ENCODE measurements at regions not wholly inside any gene's neighbourhood (a gene's known extent, or its start where the extent isn't known, plus 50 kb on each side); places are given as distances from the start of the nearest gene placed in this dataset.

DNA sequence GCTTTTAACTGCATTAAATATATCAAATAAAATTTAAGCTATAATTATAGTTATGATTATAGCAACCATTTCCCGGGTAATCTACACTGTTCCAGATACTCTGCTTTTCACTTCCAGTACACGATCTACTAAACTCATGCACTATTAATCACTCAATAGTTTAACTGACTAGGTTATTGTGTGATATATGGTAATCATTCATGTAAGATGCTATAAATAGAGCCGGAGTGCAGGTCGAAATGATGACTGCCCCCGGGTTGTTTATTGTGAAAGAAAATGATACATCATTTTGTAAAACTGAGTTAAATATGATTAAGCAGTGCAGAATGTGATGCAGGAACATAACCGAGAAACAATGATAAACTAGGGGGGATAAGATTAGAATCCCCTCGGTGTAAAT, 434.6 kb upstream of the DSEL start:
- DNase-seq, result no peak

DNA sequence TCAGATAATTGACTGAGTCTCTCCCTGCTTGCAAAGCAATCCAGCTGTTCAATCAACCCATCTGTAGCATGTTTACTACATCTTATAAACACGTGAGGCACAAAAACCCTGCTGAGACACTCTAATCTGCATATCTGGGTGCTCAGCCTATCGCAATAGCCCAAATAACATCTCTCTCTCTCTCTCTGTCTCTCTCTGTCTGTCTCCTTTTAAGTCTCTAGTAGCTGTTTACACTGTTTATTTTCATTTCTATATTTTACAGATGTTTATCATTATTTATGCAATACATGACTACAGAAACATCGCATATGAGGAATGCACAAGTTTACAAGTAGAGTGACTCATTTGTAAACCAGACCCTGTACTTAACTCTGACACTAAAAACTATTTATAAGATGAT, 422.1 kb upstream of the DSEL start:
- no peak for DNase-seq

DNA sequence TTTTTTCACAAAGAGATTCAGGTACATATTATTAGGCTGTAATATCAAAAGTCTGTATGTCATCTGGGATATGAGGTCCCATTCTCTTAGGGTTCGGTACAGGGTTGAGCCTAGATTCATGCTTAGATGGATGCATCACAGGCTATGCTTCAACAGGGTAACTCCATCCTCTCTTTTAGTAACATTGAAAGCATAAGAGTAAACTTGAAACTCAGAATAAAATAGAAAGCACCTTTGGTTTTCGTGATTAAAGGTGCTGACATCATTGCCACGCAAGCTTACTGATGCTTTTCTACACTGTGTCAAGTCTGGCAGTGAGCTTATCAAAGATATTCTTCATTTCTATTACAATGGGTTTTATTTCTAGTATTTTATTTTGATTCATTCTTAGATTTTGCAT, 419.1 kb upstream of the DSEL start:
- no peak for DNase-seq

GRCh38 chr18:67933271-67933670, 416.8 kb upstream of the DSEL start:
- DNase-seq, result no peak

DNA sequence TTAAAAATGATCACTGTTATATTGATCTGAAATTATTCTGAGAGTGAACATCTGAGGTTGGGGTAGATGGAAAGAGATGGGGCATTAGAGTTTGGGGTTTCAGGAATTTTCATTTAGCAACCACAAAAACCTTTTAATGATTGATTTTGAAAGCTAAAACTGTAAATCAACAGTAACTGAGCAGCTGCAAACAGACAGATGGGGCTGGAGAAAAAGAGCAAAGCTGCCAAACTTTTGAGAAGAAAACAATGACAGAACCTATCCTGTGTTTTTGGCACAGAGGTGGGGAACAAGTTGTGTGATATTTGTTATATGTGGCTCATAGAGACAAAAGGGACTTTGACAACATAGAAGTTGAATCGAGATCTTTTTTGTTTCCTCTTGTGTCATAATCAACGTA, 415.8 kb upstream of the DSEL start:
- DNase-seq, result no peak

- DNase-seq, result no peak
These were observed 410.7 kb upstream of the DSEL start for GRCh38 chr18:67926929-67927864.

- no peak for DNase-seq
These were observed 408.1 kb upstream of the DSEL start for GRCh38 chr18:67924656-67925055.

DNA sequence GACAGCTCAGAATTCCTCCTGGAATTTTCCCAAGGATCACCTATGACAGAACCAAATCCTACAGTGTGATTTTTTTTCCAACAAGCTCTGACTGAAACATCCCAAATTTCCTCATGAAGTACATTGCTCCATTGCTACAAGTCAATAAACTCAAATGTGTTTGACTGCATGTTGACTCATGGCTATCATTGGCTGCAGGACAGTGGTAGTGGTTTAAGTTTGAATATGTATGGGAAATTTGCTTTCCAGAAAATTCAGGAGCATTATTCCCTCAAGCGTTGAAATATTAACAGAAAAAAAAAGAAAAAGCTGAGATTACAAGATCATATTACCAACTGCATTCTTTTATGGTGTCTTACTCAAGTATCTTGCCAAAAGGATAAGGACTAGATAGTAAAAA, 402.8 kb upstream of the DSEL start:
- no peak for DNase-seq

DNA sequence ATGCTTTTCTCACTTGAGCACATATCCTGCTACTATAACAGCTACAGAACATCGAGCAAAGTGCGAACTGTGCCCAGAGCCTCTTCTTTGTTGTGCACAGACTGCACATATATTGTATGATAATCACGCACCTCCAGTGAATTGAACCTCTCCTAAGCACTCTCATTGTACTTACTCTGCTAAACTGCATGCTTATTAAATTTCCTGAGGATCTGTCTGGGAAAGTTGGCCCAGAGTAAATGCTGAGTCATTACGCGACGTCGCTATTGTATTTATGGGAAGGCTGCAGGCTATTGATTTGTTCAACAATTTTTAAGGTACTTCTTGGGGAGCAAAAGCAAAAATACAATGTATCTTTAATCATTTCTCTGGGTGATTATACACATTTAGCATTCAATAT, 399.6 kb upstream of the DSEL start:
- peak; percentile 37 for DNase-seq

- no peak for DNase-seq
These were observed 396.5 kb upstream of the DSEL start for GRCh38 chr18:67913040-67913439.

DNA sequence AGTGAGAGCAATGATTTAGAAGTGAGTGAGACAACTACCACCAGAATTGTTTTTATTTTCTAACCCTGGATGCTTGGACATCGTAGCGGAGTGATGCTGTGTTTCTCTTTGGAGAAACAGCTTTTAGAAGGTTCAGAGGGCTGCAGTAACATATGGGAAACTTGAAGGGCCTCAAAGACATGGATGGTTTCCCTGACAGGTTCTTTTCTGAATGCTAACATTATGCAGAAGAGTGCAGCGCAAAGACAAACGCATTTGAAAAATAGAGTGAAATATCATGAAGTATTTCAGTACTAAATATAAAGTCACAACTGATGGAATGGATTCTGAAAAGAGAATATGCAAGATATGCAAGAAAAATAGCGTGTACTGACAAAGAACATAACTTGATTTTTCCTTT, 385.1 kb upstream of the DSEL start:
- no peak for DNase-seq

GRCh38 chr18:67896451-67896850, 379.9 kb upstream of the DSEL start:
- no peak for DNase-seq

DNA sequence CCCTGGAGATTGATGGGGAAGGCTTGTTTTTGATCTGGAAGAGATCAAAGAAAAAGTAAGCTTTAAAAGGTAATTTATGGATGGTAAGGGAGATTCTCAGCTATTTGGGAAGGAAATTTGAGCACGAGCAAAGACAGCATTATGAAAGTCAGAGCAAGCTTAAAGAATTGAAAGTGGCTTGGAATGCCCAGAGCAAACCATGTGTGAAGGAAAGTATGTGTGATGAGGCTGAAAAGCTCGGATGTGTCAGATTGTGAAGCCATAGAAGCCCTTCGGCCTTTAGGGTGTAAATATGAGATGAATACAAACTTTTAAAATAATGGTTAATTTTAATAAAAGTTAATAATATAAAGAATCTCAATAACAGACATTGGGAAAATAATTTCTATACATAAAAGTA, 377.4 kb upstream of the DSEL start:
- no peak for DNase-seq

GRCh38 chr18:67876871-67877270, 360.4 kb upstream of the DSEL start:
- no peak for DNase-seq

GRCh38 chr18:67875944-67876343, 359.4 kb upstream of the DSEL start:
- DNase-seq, result no peak

- DNase-seq, result no peak
These were observed 358.5 kb upstream of the DSEL start for GRCh38 chr18:67875060-67875459.

DNA sequence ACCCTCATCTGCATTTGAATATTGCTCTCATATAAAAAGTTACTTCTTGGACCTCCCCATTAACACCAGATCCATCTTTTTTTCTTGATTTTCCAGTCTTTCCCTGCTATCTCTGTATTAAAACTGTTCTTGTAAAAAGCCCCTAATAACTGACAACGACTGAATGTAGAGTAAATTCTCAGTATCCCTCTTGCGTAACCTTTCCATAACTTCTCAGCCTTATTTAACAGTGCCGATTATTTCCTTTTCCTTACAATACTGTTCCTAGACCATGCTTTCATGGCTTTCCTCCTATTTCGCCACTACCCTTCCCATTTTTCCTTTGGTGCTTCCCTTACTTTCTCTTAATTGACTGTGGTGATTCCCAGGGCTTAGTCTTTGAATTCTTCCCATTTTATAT, 348.9 kb upstream of the DSEL start:
- DNase-seq, result no peak

DNA sequence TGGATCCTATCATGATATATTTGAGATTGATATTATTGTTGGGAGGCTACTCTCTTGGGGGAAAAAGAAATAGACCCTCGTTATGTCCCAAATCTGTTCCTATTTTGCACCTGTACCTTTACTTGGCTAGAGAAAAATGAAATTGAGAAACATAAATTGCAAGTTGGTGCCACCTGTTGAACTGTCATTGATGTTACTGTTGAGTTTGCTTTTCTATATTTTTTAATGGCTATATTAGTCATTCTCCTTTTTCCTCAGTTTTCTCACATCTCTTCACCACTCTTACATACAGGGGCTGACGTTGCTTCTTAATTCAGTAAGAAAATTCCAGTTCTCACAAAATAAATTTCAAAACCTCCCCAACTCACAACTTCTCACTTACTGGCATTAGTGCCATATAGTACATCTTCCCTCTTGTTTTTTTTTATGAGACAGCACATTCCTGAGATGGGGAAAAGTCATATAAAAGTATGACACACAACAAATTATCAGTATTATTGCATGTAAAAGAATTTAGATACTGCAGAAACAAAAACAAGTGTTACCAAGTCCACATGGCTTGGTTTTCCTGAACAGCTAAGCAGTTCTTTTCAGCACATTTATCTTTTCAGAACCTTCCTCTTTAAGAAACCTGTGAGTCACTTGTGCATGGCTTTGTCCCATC, 348.3 kb upstream of the DSEL start:
- DNase-seq, result no peak

DNA sequence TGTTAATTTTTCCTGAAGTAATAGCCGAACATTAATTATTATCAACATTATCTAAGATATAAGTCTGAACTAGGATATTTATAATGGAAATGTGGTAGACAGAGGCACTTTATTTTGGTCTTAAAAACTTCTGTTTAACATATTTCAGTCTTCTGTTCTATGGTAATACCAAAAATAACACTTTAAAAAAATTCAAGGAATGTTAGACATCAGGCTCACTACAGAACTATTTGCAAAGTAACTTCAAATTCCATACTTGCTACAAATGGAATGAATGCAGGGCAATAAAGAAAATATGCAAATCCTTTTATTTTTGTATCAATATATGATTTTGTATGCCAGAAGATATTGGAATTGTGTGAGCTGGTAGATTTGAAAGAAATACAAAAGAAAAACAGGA, 345.5 kb upstream of the DSEL start:
- DNase-seq, result no peak

DNA sequence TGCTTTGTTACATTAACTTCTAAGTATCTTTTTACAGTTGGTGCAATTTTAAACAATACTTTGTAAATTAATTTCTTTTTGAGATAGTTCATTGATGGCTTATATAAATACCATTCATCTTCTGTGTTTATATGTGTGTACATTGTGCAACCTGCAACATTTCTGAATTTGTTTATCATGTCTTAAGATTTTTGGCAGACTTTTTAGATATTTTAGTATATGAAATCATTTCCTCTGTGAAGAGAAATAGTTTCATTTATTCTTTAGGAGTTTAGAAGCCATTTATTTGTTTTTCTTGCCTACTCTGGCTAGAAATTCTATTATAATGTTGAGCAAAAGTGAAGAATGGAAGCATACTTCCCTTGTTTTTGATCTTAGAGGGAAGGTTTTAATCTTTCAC, 337.8 kb upstream of the DSEL start:
- no peak for DNase-seq

DNA sequence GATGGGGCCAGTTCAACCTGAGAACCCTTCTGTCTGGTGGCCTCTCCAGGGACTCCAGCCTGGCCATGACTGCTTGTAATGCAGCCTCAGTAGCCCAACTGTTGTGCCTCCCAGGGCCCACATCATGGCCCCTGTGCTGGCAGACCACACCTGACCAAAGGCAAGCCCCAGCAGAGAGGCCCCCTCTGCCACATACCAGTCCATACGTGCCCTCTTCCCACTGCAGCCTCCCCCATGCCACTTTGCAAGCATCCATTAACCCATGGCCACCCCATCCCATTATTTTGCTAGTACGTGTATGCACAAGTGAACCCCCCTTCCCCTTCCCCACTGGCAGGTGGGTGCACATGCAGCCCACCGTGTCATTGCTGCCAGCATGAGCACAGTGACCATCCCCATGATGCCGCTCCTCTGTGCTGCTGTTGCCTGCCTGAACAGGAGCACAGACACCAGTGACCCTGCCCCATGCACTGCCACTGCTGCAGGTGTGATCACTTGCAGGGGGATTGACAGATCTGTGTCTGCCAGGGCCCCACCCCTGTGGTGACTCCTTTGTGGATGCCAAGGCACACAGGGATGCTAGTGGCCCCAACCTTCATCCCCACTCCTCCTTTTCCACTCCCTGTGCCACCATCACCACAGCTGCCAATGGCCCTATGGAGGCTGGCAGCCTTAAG, 330.0 kb upstream of the DSEL start:
- DNase-seq, result no peak

- no peak for DNase-seq
These were observed 328.5 kb upstream of the DSEL start for GRCh38 chr18:67845035-67845434.

GRCh38 chr18:67840379-67840778, 323.9 kb upstream of the DSEL start:
- no peak for DNase-seq

- no peak for DNase-seq
These were observed 301.9 kb upstream of the DSEL start for GRCh38 chr18:67818432-67818831.
